ENCODE measurements at regions not wholly inside any gene's neighbourhood (a gene's known extent, or its start where the extent isn't known, plus 50 kb on each side); places are given as distances from the start of the nearest gene placed in this dataset.
"Not testable (repeated sequence)": the region's sequence is repeated elsewhere in the genome, so short reads cannot be mapped to it uniquely, and the experiment has no call there.

DNA sequence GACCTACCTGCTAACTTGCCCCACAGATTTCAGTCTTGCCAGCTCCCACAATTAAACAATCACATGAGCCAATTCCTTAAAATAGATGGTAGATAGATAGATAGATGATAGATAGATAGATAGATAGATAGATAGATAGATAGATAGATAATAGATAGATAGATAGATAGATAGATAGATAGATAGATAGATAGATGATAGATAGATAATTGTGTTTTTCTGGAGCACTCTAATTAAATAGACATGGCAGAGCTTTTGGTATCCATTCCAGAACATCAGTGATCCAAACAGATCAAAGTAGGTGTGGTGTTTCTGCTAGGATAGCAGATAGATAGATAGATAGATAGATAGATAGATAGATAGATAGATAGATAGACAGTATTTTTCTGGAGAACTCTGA lies 110.4 kb downstream of the PLPPR4 start:
- not testable (repeated sequence) for TF ChIP-seq SP1 (IDR thresholded peaks at IDR 0.05); FOXK2 (IDR thresholded peaks at IDR 0.05); BHLHE40 (IDR thresholded peaks at IDR 0.05; ENCODE audit: borderline replicate concordance); LEF1 (IDR thresholded peaks at IDR 0.05; ENCODE audit: borderline replicate concordance); ZNF384 (IDR thresholded peaks at IDR 0.05); ELF4 (IDR thresholded peaks at IDR 0.05); L3MBTL2 (conservative IDR thresholded peaks at IDR 0.05); FOXA1 (IDR thresholded peaks at IDR 0.05)
